ENCODE measurements at regions not wholly inside any gene's neighbourhood (a gene's known extent, or its start where the extent isn't known, plus 50 kb on each side); places are given as distances from the start of the nearest gene placed in this dataset.
"Not testable (repeated sequence)": the region's sequence is repeated elsewhere in the genome, so short reads cannot be mapped to it uniquely, and the experiment has no call there.

DNA sequence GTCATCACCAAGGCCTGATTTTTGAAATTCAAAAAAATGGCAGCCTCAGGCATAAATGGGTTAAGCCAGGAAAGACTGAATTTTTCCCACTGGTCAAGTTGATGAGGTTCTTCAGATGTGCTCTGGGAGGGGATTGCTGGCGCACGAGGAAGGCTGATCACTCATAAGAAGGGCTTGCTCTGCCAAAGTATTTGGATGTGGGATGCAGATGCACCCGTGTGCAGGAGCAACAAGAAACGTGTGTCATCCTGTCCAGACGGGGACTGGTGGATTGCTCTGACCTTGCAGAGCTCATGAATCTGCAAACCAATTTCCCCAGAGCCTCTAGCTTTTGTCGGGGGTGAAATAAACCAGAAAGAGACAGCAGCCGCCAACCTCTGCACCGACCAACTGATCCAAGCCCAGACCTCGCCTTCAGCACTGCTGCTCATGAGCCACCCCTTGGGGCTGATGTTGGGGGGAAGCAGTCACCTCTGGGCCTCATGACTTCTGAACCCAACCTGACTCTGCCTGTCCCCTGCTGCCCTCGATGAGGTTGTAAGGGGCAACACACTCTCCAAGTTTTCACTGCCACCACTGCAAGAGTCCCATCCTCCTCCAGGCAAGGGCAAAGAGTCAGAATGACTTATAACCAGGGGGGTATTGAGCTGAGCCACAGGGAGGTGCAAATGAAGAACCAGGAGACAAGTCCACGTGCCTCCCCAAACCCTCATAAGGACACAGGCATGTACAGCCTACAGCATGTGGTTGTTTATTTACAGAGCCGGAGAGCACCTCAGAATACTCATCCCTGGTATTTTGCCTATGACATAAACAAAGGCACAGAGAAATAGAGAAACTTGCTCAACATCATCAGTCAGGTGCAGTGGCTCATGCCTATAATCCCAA lies 452.0 kb downstream of the SOX9 start:
- no peak for TF ChIP-seq POLR2A (IDR thresholded peaks at IDR 0.05)
- TF ChIP-seq, protein P1, sequence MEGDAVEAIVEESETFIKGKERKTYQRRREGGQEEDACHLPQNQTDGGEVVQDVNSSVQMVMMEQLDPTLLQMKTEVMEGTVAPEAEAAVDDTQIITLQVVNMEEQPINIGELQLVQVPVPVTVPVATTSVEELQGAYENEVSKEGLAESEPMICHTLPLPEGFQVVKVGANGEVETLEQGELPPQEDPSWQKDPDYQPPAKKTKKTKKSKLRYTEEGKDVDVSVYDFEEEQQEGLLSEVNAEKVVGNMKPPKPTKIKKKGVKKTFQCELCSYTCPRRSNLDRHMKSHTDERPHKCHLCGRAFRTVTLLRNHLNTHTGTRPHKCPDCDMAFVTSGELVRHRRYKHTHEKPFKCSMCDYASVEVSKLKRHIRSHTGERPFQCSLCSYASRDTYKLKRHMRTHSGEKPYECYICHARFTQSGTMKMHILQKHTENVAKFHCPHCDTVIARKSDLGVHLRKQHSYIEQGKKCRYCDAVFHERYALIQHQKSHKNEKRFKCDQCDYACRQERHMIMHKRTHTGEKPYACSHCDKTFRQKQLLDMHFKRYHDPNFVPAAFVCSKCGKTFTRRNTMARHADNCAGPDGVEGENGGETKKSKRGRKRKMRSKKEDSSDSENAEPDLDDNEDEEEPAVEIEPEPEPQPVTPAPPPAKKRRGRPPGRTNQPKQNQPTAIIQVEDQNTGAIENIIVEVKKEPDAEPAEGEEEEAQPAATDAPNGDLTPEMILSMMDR (IDR thresholded peaks at IDR 0.05): no peak
- Histone ChIP-seq H3K36me3 (ENCODE audit: low read depth, missing control alignments) (no peaks in the 10 kb centered on the region), H3K4me1 (no peaks in the 10 kb centered on the region), H3K27ac (no peak overlapping the region), H3K27me3 (no peaks in the 10 kb centered on the region), H3K9me3 (no peaks in the 10 kb centered on the region), H3K4me3 (no peak overlapping the region)
- WGBS, 2 donors: 47 to 56% methylated on average over 10 to 12 of the region's 12 CpGs
- no peak for DNase-seq
- intact Hi-C loops (cut with DNase I; ENCODE audit: low total_unique reads): no loop called here

DNA sequence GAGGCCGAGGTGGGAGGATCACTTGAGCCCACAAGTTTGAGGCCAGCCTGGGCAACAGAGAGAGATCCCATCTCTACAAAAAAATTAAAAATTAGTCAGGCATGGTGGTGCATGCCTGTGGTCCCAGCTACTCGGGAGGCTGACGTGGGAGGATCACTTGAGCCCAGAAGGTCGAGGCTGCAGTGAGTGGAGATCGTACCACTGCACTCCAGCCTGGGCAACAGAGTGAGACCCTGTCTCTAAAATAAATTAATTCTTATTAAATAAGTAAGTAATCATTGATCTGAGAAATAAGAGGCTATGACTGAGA lies 452.6 kb downstream of the SOX9 start:
- intact Hi-C loops (cut with DNase I; ENCODE audit: low total_unique reads); DNase-seq; H3K27me3 ChIP-seq; H3K36me3 ChIP-seq (ENCODE audit: low read depth, missing control alignments); H3K27ac ChIP-seq; H3K4me1 ChIP-seq; H3K4me3 ChIP-seq; H3K9me3 ChIP-seq: not testable (repeated sequence)
- 79 to 90% methylated on average over 5 of the region's 5 CpGs for WGBS, 2 donors

DNA sequence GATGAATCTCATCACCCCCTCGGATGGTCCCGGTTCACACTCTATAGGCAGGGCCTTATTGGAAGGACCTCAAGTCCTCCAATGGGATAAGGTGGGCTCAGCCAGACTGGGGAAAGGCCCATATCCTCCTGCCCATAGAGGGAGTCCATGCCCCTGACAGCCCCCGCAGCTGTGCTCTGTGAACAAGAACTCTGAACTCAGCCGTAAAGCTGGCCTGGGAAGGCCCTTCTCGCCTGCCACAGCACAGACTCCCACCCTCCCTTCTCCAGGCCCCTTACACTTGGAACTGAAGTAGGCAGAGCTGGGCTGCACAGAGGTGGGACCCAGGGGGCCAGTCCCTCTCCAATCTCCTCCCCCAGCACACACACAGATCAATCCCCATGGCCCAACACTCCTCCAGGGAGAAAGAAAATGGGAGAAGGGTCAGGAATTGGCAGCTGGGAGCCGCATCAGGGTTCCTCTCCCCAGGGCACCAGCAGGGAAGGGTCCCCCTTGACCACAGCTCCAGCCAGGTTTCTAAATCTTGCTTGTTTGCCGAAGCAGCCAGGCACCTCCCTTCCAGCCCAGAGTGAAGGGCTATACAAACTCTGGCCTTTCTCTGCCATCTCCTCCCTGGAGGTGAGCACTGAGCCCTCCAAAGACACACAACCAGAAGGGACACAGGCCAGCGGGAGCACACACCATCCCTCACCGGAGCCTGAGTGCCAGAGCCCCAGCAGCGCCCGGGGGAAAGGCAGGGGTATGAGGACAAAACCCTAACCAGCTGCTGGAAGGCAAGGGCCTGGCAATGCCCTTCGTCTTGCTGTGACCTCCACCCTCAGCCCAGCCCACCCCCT lies 454.1 kb downstream of the SOX9 start:
- DNase-seq: no peak
- WGBS, 2 donors: 86 to 87% methylated on average over 8 to 12 of the region's 12 CpGs
- Histone ChIP-seq H3K4me1 (no peaks in the 10 kb centered on the region), H3K9me3 (no peaks in the 10 kb centered on the region), H3K4me3 (no peak overlapping the region), H3K27ac (no peak overlapping the region), H3K27me3 (no peaks in the 10 kb centered on the region), H3K36me3 (ENCODE audit: low read depth, missing control alignments) (no peaks in the 10 kb centered on the region)
- TF ChIP-seq POLR2A (IDR thresholded peaks at IDR 0.05): no peak
- intact Hi-C loops (cut with DNase I; ENCODE audit: low total_unique reads): no loop called here

DNA sequence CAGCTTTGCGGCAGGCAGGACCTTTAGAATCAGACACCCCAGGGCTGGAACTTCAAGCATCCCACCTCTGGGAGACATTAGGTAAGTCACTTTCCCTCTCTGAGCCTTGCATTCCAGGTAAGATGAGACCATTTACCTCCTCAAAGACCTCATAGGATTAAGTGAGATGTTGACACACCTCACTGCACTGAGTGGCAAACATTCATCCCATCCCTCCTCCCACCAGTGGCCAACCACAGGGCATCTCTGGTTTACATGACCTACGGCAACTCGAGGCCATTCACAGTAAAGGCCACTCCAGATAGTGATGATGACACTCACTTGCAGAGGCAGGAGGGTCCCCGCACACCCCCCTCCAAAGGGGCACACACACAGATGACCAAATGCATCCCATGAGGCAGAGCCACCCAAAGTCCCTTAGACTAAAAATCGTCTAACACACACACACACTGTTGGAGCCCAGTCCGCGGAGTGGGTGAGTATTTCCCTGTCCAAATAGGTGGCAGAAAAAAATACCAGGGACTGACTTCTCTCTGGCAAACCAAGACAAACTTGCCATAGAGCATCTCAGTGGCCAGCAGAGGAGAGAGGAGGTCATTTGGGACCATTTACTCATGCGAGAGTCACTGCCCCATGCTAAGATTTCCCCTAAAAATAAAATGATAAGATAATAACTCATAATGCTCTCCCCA lies 454.9 kb downstream of the SOX9 start:
- H3K4me1 ChIP-seq: no peaks in the 10 kb centered on the region
- H3K36me3 ChIP-seq (ENCODE audit: low read depth, missing control alignments): no peaks in the 10 kb centered on the region
- no peak overlapping the region for H3K27ac ChIP-seq
- DNase-seq: no peak
- intact Hi-C loops (cut with DNase I; ENCODE audit: low total_unique reads): no loop called here
- H3K9me3 ChIP-seq: no peaks in the 10 kb centered on the region
- no peaks in the 10 kb centered on the region for H3K27me3 ChIP-seq
- WGBS, 2 donors: 68 to 71% methylated on average over 8 of the region's 8 CpGs
- TF ChIP-seq, protein P1 (IDR thresholded peaks at IDR 0.05): no peak
- TF ChIP-seq POLR2A (IDR thresholded peaks at IDR 0.05): no peak
- no peak overlapping the region for H3K4me3 ChIP-seq

DNA sequence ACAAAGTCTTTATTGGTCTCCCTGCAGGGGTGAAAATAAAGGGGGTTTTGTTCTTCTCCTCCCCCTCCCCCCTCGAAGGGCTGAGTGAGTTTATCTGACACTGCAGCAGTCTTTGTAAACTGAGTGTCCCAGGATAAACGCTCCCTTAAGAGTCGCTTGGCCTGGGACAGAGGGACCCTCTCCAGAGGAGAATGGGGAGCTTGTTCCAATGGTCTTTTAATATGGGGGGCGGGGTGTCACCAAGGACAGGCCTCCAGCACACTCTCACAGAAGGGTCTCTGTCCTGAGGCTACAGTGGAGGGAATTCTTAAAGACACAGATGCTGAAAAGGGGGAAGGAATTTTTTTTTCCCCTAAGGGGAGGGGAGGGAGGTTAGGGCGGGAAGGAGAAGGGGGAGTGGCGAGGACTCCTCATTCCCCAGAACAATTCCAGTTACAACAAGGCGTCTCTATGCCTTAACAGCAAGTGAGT lies 455.5 kb downstream of the SOX9 start:
- intact Hi-C loops (cut with DNase I; ENCODE audit: low total_unique reads): no loop called here

More for the DNA sequence above, 455.5 kb downstream of the SOX9 start:
- H3K27ac ChIP-seq: no peak overlapping the region
- no peaks in the 10 kb centered on the region for H3K4me1 ChIP-seq
- 32 to 59% methylated on average over 7 of the region's 7 CpGs for WGBS, 2 donors
- H3K9me3 ChIP-seq: no peaks in the 10 kb centered on the region
- H3K4me3 ChIP-seq: no peak overlapping the region
- H3K27me3 ChIP-seq: no peaks in the 10 kb centered on the region
- TF ChIP-seq, protein P1 (IDR thresholded peaks at IDR 0.05): no peak
- DNase-seq: no peak
- H3K36me3 ChIP-seq (ENCODE audit: low read depth, missing control alignments): no peaks in the 10 kb centered on the region

Measured in testis (tissue), 2 donors.